ENCODE measurements at regions not wholly inside any gene's neighbourhood (a gene's known extent, or its start where the extent isn't known, plus 50 kb on each side); places are given as distances from the start of the nearest gene placed in this dataset.

DNA sequence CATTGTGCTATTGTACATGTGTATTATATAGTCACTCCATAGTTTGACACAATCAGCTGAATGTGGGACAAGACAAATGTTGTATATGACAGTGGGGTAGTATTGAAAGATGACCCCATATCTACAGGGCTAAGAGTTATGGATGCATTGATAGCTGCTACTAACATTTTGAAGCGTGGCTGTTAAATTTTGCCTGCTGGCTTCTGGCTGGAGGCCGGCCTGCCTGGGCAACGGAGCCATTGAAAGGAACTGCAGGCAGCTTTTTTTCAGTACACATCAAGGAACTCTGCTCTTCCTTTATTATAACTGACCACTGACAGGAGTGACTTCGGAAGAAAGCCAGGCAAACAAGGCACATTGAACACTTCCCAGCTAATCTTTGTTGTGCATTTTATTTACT, 76.1 kb upstream of the TMEM33 start:
- DNase-seq: no peak

DNA sequence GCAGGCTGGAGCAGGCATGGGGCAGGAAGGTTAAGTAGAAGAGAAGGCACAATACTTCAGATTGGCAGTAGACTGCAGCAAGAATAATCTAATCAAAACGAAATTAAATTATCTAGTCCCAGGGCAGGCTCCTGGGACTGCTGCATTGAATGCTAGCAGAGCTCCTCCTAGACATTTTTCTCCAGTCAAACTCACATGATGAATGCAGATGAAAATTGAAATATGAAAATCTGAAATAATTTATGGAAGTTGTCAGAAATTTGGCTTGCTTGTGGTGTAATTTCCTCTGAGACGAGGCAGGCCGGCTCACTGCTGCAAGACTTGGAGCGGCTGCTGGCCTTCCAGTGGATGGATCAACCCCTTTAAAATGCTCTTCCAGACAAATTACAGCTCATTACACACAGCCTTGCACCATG, 78.0 kb upstream of the TMEM33 start:
- DNase-seq: no peak

DNA sequence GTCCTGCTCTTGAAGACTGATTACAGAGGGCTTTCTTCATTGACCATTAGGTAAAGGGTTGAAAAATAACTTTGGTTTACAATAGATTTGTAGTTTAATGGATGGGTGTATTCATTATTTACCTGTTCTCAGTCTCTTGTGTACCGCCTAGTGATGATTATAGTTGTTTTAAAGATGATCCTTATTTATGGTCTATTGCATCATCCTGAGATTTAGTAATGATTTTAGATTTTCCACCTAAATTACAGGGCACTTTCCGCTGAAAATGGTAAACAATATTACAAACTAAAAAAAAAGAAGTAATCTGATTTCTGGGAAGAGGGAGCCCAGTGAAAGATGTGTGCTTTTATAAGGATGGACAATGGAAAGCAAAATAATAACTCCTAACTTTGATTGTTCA, 78.4 kb upstream of the TMEM33 start:
- DNase-seq: no peak

DNA sequence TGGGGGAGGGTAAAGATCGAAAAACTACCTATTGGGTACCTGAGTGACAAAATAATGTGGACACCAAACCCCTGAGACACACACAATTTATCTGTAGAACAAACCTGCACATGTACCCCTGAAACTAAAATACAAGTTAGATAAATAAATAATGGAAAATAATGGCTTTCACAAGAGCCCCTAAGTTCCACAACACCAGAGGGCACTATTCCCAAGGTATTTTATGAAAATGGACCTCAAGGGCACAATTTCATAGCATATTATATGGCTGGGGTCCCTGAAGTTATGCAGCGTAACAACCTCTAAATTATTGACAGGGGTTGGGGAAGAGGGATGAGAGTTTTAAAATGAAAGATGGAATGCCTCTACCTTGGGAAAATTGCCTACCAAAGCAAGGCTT, 81.3 kb upstream of the TMEM33 start:
- DNase-seq: no peak

DNA sequence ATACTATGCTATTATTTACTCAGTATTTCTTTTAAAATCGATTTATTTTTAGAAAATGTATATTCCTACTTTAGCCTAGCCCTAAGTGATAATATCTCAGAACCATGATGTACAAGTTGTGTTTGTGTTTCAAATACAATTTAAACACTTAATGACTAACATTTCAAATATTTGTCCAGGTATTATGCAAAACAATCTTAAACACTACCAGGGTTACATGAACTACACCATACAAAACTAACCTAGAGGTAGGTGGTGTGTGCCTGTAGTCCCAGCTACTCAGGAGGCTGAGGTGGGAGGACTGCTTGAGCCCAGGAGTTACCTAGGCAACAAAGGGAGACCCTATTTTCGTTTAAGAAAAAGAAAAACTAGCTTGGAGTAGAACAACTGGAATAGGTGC, 83.0 kb upstream of the TMEM33 start:
- no peak for DNase-seq

DNA sequence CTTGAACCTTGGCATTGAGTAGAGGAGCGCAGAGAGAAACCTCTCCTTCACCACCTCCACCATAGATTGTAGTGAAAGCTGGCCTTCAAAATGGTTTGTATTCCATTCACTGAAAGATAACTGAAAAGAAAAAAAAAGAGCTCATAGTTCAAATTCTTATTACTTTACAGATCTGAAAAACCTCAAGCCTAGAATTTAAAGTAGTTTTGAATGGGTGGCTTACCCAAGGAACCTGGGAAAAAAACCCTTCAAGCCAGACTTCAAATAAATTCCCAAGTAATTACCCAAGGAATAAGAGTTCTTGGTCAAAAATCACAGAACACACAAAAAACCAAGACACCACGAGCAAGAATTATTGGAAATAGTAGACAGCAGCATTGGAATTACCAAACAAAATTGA, 83.6 kb upstream of the TMEM33 start:
- no peak for DNase-seq

DNA sequence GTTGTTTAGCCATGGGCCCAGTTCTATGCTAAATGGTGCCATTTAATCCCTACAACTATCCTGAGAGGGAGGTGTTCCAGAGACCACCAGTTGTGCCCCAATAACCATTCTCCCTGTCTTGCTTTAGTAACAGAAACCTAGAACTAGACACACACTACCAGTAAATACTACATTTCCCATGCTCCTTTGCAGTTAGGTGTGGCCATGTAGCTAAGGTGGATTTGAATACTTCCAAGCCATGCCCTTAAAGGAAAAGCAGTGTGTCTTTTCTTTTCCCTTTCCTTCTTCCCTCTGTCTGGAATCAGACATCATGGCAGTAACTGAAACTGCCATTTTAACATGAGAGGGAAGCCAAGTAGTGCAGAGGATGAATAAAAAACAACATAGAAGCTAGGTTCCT, 90.9 kb upstream of the TMEM33 start:
- no peak for DNase-seq

DNA sequence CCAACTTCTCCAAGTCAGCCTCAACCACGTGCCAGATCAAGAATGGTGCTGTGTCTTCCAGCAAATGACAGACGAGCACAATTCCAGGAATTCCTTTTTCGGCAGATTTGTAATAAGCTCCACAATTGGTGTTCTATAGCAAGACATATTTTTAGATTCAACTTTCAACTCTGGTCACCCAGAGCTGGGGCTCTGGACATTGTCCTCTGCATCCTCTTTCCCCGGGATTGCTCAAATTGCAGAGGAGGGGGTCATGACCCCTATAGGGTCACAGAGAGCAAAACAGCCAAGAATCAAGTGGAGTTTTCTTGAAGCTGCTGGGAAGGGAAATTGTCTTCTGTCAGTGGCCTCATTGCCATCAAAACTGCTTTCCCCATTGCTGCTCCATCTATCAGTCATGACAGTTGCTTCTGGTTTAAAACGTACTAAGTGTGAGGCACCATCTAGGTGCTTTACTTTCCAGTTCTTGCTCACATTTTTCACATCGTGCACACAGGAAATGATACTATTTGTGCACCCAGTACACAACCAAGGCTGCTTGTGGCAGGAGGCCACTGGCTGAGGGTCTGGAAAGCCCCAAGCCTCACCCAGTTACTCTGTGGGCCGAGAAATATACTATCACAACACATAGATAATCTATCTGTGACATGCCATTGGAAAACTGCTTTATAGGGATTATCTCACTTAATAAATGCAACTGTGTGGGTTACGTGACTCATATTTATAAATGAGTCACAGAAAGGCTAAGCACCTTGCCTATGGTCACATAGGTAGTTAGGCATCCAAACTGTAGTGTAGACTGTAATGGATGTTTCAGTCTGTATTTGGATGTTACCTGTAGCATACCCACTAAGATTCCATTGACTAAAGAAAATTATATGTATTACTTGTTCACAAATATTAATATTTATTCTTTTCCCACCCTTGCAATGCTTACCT, 91.7 kb upstream of the PHOX2B start:
- no peak for DNase-seq

DNA sequence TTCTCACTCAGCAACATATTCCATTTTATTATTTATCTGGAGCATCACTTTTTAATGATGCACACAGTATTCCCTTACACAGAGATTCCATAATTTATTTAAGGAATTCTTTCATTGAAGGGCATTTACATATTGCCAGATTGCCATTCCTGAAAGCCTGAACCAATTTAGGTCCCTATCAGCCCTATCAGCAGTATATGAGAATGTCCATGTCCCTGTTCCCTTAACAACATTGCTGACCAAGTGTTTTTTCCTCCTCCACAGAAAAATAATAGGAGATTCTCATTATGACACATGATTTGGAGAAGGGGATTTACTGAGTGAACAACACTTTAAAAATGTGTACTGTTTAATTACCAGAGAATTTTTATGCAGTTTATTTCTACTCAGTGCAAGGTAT, 90.1 kb upstream of the PHOX2B start:
- DNase-seq: no peak

DNA sequence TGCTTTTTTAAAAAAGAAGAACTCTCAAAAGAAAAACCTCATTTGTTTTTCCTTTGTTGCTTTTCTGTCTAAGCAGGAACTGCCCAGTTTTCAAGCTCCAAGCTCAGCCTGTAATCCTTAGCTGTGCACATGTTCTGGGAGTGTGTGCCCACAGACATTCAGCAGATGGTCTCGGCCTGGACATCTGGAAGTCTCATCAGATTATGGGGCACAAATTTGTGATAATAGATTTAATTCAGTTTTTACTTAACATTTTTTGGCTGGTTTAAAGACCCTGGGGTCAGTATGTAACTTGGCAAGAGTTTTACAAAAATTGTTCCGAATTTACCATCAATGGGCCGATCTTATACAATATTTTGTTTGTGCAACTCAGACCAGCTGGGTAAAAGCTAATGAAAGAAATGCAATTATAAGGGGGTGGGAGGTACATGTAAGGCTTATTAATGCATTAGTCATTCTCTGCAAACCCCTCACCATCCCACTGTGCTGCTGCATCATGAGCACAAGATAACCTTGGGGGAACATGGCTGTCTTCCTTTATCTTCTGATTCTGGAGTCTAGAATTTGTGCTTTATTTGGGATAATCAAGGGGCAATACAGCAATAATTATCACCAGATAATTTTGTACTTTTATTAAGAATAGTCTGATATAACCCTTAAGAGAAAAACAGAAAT, 86.9 kb upstream of the PHOX2B start:
- no peak for DNase-seq

DNA sequence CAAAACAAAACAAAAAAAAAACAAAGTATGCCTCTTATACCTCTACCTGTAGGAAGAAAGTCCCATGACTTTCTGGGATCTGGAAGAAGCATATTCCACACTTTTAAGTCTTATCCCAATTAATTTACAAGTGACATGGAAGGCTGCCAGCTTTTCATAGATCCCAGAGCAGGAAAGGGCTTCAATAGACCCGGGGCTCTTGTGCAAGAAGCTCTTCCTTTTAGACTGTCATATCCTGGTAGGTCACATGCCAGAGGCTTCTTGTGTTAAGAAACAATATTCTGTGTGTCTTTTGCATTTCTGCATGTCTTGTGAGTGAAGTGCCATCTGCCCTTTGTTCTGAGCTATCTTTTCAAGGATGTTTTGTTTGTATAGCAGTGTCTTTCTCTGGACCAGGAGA, 84.4 kb upstream of the PHOX2B start:
- DNase-seq: no peak

DNA sequence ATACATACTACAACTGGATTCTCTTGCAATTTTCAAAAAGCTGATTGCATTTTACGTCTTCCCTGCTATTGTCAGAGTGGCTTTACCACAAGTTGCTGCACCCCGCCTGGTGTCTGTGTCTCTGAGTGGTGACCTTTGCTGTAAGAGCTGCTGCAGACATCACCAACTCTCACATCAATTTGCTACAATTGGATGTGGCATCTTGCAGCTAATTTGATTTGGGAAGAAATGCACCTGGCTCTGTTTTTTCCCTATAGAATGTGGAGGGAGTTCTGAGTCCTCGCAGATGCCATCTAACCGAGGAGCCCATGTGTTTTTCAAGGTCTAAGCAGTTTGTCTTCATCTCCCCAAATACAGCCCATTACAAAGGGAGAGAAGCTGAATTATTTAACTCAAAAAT, 73.8 kb upstream of the PHOX2B start:
- DNase-seq: no peak

DNA sequence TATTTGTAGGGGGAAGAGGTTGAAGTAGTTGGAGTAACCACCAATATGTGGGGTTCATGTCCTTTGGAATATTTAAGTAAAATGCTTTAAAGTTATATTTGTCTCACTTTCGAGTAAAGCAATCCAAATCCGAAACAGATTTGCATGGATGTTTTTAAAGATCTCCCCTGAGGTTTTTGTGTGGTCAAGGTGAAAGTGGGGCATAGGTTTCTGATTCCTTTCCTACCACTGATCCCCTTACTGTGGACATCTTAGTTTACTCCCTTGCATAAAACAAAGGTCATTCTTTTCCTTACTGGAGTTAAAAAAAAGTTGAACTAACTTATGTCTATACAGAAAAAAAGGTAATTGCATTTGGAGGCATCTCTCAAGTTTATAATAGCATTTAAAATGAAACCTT, 71.9 kb upstream of the PHOX2B start:
- no peak for DNase-seq

DNA sequence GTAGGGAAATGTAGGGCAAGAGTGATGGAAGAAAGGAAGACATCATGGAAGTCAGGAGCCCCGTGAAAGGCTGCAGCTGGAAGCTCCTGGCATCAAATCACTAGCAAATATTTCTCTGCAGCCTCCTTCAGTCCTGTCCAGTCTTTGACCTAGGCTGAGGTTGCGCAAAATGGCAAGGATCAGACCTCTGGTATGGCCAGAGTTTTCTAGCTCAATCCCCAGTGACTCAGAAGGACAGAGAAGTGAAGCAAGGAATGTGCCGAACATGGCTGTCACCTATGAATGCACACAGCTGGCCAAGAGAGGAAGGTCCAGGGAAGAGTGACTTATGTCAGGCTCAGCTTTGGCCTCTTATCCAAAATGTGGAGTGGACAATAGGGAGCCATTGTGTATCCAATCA, 71.1 kb upstream of the PHOX2B start:
- no peak for DNase-seq

DNA sequence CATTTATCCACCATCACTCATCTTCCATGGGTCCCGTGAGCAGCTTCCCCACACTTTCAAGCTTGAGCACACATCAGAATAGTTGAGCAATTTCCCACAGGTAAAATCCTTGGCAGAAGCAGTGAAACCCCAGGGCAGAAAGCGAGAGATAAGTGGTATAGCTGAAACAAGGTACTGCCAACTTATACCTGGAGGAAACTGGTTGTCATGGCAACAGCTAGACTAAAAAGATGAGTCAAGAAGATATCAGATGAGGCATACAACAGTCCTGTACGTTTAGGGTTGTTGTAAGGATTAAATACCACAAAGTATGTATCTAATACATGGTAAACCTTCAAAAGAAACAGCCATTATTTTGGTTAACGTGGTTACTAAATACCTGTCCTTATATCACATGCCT, 66.9 kb upstream of the PHOX2B start:
- no peak for DNase-seq

DNA sequence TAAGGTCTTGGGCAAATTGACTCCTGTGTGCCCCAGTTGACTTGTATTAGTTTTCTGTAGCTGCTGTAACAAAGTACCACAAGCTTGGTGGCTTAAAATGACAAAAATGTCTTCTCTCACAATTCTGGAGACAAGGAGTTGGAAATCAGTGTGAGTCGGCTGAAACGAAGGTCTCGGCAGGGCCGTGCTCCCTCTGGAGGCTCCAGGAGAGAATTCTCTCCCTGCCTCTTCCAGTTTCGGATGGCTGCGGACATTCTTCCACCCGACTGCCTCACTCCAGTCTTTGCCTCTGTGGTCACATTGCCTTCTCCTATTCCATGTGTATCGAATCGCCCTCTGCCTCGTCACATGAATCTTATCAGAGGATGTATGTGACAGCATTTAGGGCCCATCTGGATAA, 66.0 kb upstream of the PHOX2B start:
- no peak for DNase-seq

DNA sequence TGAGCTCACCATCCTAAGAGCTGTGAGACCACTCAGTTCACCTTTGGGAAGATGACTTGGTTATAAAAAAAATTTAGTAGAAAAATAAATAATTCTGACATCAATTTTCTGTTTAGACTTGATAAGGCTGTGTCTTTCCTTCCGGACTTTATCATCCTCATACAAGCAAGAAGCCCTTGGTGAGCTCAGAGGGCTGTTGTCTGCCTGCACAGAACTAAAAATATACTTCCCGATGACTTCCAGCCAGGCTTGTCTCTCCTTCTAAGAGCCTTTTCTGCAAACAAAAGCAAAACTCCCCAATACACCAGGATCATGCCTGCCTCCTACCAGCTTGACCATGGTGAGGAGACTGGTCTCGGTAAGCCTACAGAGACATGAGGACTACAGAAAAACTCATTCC, 58.3 kb upstream of the PHOX2B start:
- DNase-seq: no peak

DNA sequence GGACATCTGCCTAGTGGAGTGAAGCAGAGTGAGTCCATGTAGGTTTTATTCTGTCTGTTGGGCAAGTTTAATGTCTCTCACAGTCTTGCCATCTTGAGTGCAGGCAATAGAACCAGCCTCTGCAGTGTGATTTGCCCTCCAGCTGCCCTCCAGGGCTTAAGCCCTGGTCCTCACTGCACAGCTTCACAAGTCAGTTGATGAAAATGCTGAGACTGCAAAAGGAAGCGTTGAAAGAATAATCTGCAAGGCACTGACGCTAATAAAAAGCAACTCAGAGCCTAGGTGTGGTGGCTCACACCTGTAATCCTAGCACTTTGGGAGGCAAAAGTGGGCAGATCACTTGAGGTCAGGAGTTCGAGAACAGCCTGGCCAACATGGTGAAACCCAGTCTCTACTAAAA, 54.1 kb upstream of the PHOX2B start:
- DNase-seq: no peak

DNA sequence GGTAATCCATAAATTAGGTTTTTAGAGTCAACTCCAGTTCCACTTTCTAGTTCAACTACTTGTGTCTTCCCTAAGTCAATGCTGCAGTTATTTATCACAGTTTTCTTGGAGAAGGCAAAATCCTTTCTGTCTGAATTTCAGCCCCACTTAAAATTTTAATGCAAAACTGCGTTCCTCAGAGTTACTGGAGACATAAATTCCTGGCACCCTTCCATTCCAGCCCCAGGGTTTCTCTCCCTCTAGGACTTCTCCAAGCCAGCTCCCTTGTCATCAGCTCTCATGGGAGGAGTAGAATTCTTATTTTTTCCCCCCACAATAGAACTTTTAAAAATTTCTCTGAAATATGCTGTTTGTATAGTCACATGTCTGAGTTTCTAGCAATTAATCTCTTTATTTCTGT, 50.6 kb upstream of the PHOX2B start:
- DNase-seq: no peak

Measured in stimulated activated CD4-positive, alpha-beta T cell treated with anti-CD3 and anti-CD28 coated beads, Interleukin-4, amount 100 ng/mL, for 1 hour (primary cell).